IMR-90 (cell line): ENCODE measurements at regions not wholly inside any gene's neighbourhood (a gene's known extent, or its start where the extent isn't known, plus 50 kb on each side); places are given as distances from the start of the nearest gene placed in this dataset.

ENCODE experiments used
- ATAC-seq: fragments of 200-7000 bp; cut with Tn5 transposase; 2 replicates; pipeline ENCODE4 v1.9.1; 2020; ENCODE audit warnings: low read depth, mild to moderate bottlenecking, moderate library complexity
- BruUV-seq: library from RNA; stranded (reverse); fragments of 400-500 nt; replicated peaks from 2 replicates; lab custom pipeline; 2021; lab: Mats Ljungman, UMichigan
- CTCF ChIA-PET: fragments of 300-600 bp; formaldehyde crosslinking; extraction: SDS; loops from one replicate; lab custom pipeline; 2021; ENCODE audit warnings: antibody characterized with exemption; lab: Yijun Ruan, JAX
- POLR2A ChIA-PET: fragments of 300-600 bp; sonication (Branson Sonifier 250); formaldehyde crosslinking; loops from one replicate; lab custom pipeline; 2022; ENCODE audit warnings: antibody characterized with exemption; ENCODE audit not compliant: unreplicated experiment; lab: Charles Lee
- DNase-seq: peaks from one replicate; pipeline ENCODE4 v3.0.0; 2013
- H2AFZ ChIP-seq: replicated peaks from 2 replicates; pipeline ENCODE3; 2013; ENCODE audit warnings: low read length, mild to moderate bottlenecking; ENCODE audit not compliant: poor library complexity
- H2AK5ac ChIP-seq: 2 replicates; pipeline ENCODE4 v1.6.1; 2013; ENCODE audit warnings: low read depth, low read length, inconsistent platforms
- H2AK9ac ChIP-seq: replicated peaks from 2 replicates; pipeline ENCODE3; 2013; ENCODE audit warnings: mild to moderate bottlenecking, low read depth, low read length, moderate library complexity; ENCODE audit not compliant: poor library complexity
- H2BK120ac ChIP-seq: 2 replicates; pipeline ENCODE4 v1.6.1; 2013; ENCODE audit warnings: low read depth, low read length, inconsistent platforms
- H2BK15ac ChIP-seq: 3 replicates; pipeline ENCODE4 v1.6.1; 2013; ENCODE audit warnings: low read depth, low read length, inconsistent platforms
- H2BK20ac ChIP-seq: 2 replicates; pipeline ENCODE4 v1.6.1; 2013; ENCODE audit warnings: low read depth, mild to moderate bottlenecking, inconsistent platforms, low read length, moderate library complexity
- H2BK5ac ChIP-seq: 2 replicates; pipeline ENCODE4 v1.6.1; 2013; ENCODE audit warnings: mild to moderate bottlenecking, low read depth, low read length, inconsistent platforms; ENCODE audit not compliant: poor library complexity, severe bottlenecking
- H3K14ac ChIP-seq: replicated peaks from 2 replicates; pipeline ENCODE4 v1.6.1; 2013; ENCODE audit warnings: low read depth, low read length, inconsistent platforms
- H3K18ac ChIP-seq: 2 replicates; pipeline ENCODE4 v1.6.1; 2013; ENCODE audit warnings: low read depth, low read length, control low read depth
- H3K23ac ChIP-seq: 2 replicates; pipeline ENCODE4 v1.6.1; 2013; ENCODE audit warnings: low read depth, low read length, inconsistent platforms
- H3K27ac ChIP-seq: 2 replicates; pipeline ENCODE4 v1.5.1; 2013; ENCODE audit warnings: mild to moderate bottlenecking, control low read depth, low read length; ENCODE audit not compliant: insufficient read depth
- H3K27me3 ChIP-seq: 2 replicates; pipeline ENCODE4 v1.6.1; 2013; ENCODE audit warnings: low read length; ENCODE audit not compliant: control insufficient read depth, insufficient read depth
- H3K36me3 ChIP-seq: 2 replicates; pipeline ENCODE4 v1.6.1; 2013; ENCODE audit warnings: low read length, mixed read lengths; ENCODE audit not compliant: control insufficient read depth, insufficient read depth
- H3K4ac ChIP-seq: 2 replicates; pipeline ENCODE4 v1.6.1; 2013; ENCODE audit warnings: low read depth, low read length, inconsistent platforms
- H3K4me1 ChIP-seq: 2 replicates; pipeline ENCODE4 v1.6.1; 2013; ENCODE audit warnings: low read length, mixed read lengths; ENCODE audit not compliant: control insufficient read depth, insufficient read depth
- H3K4me2 ChIP-seq: 2 replicates; pipeline ENCODE4 v1.6.1; 2013; ENCODE audit warnings: low read depth, mild to moderate bottlenecking, control low read depth, low read length, moderate library complexity
- H3K4me3 ChIP-seq: 2 replicates; pipeline ENCODE4 v1.5.1; 2013; ENCODE audit warnings: low read depth, mild to moderate bottlenecking, control low read depth, low read length, moderate library complexity; ENCODE audit not compliant: insufficient read depth
- H3K56ac ChIP-seq: 2 replicates; pipeline ENCODE4 v1.6.1; 2013; ENCODE audit warnings: low read length, inconsistent platforms; ENCODE audit not compliant: insufficient read depth; ENCODE audit errors: extremely low read depth
- H3K79me1 ChIP-seq, 2 experiments: 2 replicates each; pipeline ENCODE4 v1.6.1; 2013; ENCODE audit warnings: low read length in 2 of 2, inconsistent platforms in 1 of 2, low read depth in 1 of 2
- H3K9ac ChIP-seq: 2 replicates; pipeline ENCODE4 v1.6.1; 2013; ENCODE audit warnings: low read depth, low read length, control low read depth
- H3K9me1 ChIP-seq: 2 replicates; pipeline ENCODE4 v1.6.1; 2013; ENCODE audit warnings: low read length, inconsistent platforms; ENCODE audit not compliant: insufficient read depth
- H3K9me3 ChIP-seq: 2 replicates; pipeline ENCODE4 v1.6.1; 2013; ENCODE audit warnings: low read length; ENCODE audit not compliant: control insufficient read depth, insufficient read depth
- H4K20me1 ChIP-seq: 2 replicates; pipeline ENCODE4 v1.6.1; 2013; ENCODE audit warnings: low read length, inconsistent platforms; ENCODE audit not compliant: insufficient read depth
- H4K5ac ChIP-seq: 2 replicates; pipeline ENCODE4 v1.6.1; 2013; ENCODE audit warnings: mild to moderate bottlenecking, low read depth, low read length, control low read depth
- H4K8ac ChIP-seq, 2 experiments: 2 replicates each; pipeline ENCODE4 v1.6.1; 2013; ENCODE audit warnings: low read depth in 2 of 2, low read length in 2 of 2, control low read depth in 1 of 2, inconsistent platforms in 1 of 2
- H4K91ac ChIP-seq: 2 replicates; pipeline ENCODE4 v1.6.1; 2013; ENCODE audit warnings: low read depth, low read length, inconsistent platforms; ENCODE audit not compliant: insufficient read depth
- CEBPB ChIP-seq: IDR thresholded peaks from 2 replicates; pipeline ENCODE4 v1.6.1; 2012; ENCODE audit warnings: low read depth, low read length, improper control_type of control experiment
- CHD1 ChIP-seq: IDR thresholded peaks from 2 replicates; pipeline ENCODE4 v1.6.1; 2012; ENCODE audit warnings: low read depth, low read length, improper control_type of control experiment
- ELK1 ChIP-seq: fragments of 150-350 bp; IDR thresholded peaks from 2 replicates; pipeline ENCODE4 v1.6.1; 2016; ENCODE audit warnings: low read depth, mild to moderate bottlenecking, low read length, moderate library complexity, borderline replicate concordance
- MAZ ChIP-seq: IDR thresholded peaks from 2 replicates; pipeline ENCODE4 v1.6.1; 2012; ENCODE audit warnings: low read depth, mild to moderate bottlenecking, low read length, improper control_type of control experiment, moderate library complexity, borderline replicate concordance
- MXI1 ChIP-seq: IDR thresholded peaks from 2 replicates; pipeline ENCODE4 v1.6.1; 2012; ENCODE audit warnings: low read depth, mild to moderate bottlenecking, low read length, moderate library complexity, borderline replicate concordance
- RAD21 ChIP-seq: IDR thresholded peaks from 2 replicates; pipeline ENCODE4 v1.6.1; 2012; ENCODE audit warnings: low read length, improper control_type of control experiment
- RCOR1 ChIP-seq: IDR thresholded peaks from 2 replicates; pipeline ENCODE4 v1.6.1; 2012; ENCODE audit warnings: mild to moderate bottlenecking, low read length, improper control_type of control experiment; ENCODE audit not compliant: insufficient replicate concordance
- RFX5 ChIP-seq: IDR thresholded peaks from 2 replicates; pipeline ENCODE4 v1.8.0; 2012; ENCODE audit warnings: low read depth, mild to moderate bottlenecking, low read length, moderate library complexity
- dilution Hi-C: fragments of 300-500 bp; cut with HindIII; formaldehyde crosslinking; loops from one replicate; pipeline ENCODE4 v1.14.3; 2018; ENCODE audit warnings: low sequenced_read_pairs; ENCODE audit not compliant: unreplicated experiment
- in situ Hi-C: fragments of 300-500 bp; cut with MboI; formaldehyde crosslinking; loops from 3 replicates; pipeline ENCODE4 v1.14.3; 2019; ENCODE audit warnings: low sequenced_read_pairs, inconsistent platforms, mixed read lengths
- intact Hi-C: fragments of 100-400 bp; cut with micrococcal nuclease; formaldehyde crosslinking; loops from 2 replicates; pipeline ENCODE4 v1.10.0; 2022

GRCh38 chr1:72869441-72869840 lies 587.1 kb upstream of the NEGR1 start:
- ChIA-PET CTCF (no interaction called here), POLR2A (no interaction called here)
- Histone ChIP-seq H3K4me2 (no peak overlapping the region), H3K9me3 (0 out of 2 replicates have a peak, but pooled peaks cover 2% of the 10 kb centered on the region), H3K56ac (no peak overlapping the region), H3K27me3 (no peaks in the 10 kb centered on the region), H3K79me1 (no peaks in the 10 kb centered on the region), H2BK15ac (no peak overlapping the region), H3K4me1 (no peaks in the 10 kb centered on the region), H3K27ac (no peak overlapping the region), H4K5ac (no peak overlapping the region), H3K9me1 (no peaks in the 10 kb centered on the region), H4K8ac (no peak overlapping the region), H2AK5ac (no peak overlapping the region), H4K20me1 (no peaks in the 10 kb centered on the region), H2BK120ac (no peak overlapping the region), H2AK9ac (no peak overlapping the region), H4K91ac (no peak overlapping the region), H3K36me3 (no peaks in the 10 kb centered on the region), H2AFZ (no peak overlapping the region), H3K4ac (no peak overlapping the region), H3K23ac (no peak overlapping the region), H3K14ac (no peak overlapping the region), H3K4me3 (no peak overlapping the region), H2BK20ac (no peak overlapping the region), H3K18ac (no peak overlapping the region), H3K9ac (no peak overlapping the region), H2BK5ac (no peak overlapping the region)
- no peak for DNase-seq
- in situ Hi-C loops (no loop called here), dilution Hi-C loops (no loop called here), intact Hi-C loops (no loop called here)
- no peak for ATAC-seq
- BruUV-seq, result no TSS peak
- TF ChIP-seq MAZ (no peak), CEBPB (no peak), RCOR1 (no peak), CHD1 (no peak), RFX5 (no peak), ELK1 (no peak), MXI1 (no peak), RAD21 (no peak)
